ENCODE measurements at regions not wholly inside any gene's neighbourhood (a gene's known extent, or its start where the extent isn't known, plus 50 kb on each side); places are given as distances from the start of the nearest gene placed in this dataset.
"Not testable (repeated sequence)": the region's sequence is repeated elsewhere in the genome, so short reads cannot be mapped to it uniquely, and the experiment has no call there.

GRCh38 chr20:29085625-29086024, 2171.8 kb upstream of the DEFB115 start:
- no peaks in the 10 kb centered on the region for H3K36me3 Mint-ChIP-seq (ENCODE audit: low read depth)
- peaks cover 82% of the 10 kb centered on the region for H3K9me3 Mint-ChIP-seq
- DNase-seq = no peak
- H3K4me3 Mint-ChIP-seq = no peak overlapping the region
- H3K4me1 Mint-ChIP-seq = no peaks in the 10 kb centered on the region
- H3K27ac Mint-ChIP-seq = no peak overlapping the region
- no peak for TF ChIP-seq CTCF (IDR thresholded peaks at IDR 0.05)
- no peaks in the 10 kb centered on the region for H3K27me3 Mint-ChIP-seq (ENCODE audit: low read depth, poor library complexity)

DNA sequence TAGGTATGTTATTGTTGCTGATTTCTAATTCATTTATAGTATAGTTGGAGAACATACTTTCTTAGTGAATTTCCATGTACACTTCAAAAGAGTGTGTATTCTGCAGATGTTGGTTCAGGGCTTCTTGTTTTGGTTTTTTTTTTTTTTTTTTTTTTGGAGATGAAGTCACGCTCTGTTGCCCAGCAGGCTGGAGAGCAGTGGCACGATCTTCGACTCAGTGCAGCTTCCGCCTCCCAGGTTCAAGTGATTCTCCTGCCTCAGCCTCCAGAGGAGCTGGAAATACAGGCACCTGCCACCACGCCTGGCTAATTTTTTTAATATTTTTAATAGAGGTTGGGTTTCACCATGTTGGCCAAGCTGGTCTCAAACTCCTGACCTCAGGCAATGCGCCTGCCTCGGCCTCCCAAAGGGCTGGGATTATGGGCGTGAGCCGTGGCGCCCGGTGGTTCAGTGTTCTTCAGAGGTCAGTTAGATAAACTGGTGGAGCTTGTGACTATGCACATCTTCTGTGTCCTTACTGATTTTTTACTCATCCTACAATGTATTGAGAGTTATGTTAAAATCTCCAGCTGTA, 2171.2 kb upstream of the DEFB115 start:
- H3K27ac Mint-ChIP-seq; H3K4me1 Mint-ChIP-seq; H3K4me3 Mint-ChIP-seq; H3K36me3 Mint-ChIP-seq (ENCODE audit: low read depth); DNase-seq; H3K27me3 Mint-ChIP-seq (ENCODE audit: low read depth, poor library complexity): not testable (repeated sequence)
- H3K9me3 Mint-ChIP-seq = peaks cover 86% of the 10 kb centered on the region

DNA sequence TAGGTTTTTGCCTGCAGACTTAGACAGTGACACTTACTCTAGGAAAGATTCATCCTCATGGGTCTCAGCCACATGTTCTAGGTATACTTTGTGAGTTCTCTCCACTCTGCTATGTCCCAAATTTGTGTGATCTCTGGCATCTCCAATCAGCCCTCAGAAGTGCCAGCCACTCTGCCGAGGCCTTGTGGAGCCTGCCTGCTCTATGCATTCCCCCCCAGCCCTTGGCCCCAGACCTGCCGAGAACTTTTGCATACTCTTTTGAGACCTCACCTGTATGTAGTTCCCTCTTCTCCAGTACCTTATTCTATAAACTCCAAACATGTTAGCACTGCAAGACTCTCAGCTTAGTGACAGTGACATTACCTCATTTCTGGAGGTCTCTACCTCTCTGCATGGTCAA, 2170.5 kb upstream of the DEFB115 start:
- Mint-ChIP-seq H3K36me3 (ENCODE audit: low read depth) (no peaks in the 10 kb centered on the region), H3K4me3 (no peak overlapping the region), H3K4me1 (no peaks in the 10 kb centered on the region), H3K27ac (no peak overlapping the region), H3K9me3 (peaks cover 82% of the 10 kb centered on the region), H3K27me3 (ENCODE audit: low read depth, poor library complexity) (no peaks in the 10 kb centered on the region)
- TF ChIP-seq CTCF (IDR thresholded peaks at IDR 0.05) = no peak
- no peak for DNase-seq

- H3K4me1 Mint-ChIP-seq = not testable (repeated sequence)
Measured at GRCh38 chr20:29087887-29088286, 2169.6 kb upstream of the DEFB115 start.

DNA sequence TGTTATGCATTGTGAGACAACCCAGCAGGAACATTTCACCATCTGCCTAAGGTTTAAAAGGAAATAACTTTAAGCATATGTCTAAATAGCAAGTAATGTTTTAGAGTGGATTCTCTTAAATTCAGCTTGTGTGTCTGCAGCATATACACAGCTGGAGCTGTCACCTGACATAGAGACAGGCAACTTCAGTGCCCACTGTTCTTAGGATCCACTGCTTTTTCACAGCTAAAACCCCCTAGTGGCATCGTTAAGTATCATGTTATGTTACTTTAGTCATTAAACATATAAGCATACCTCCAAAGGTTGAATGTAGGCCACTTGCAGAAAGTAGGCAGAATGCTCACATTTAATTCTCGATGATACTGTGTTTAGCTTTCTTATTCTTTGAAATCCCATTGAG, 2169.0 kb upstream of the DEFB115 start:
- H3K4me1 Mint-ChIP-seq; H3K4me3 Mint-ChIP-seq; H3K27me3 Mint-ChIP-seq (ENCODE audit: low read depth, poor library complexity); H3K36me3 Mint-ChIP-seq (ENCODE audit: low read depth); H3K27ac Mint-ChIP-seq; DNase-seq: not testable (repeated sequence)
- peaks cover 80% of the 10 kb centered on the region for H3K9me3 Mint-ChIP-seq

More at GRCh38 chr20:29087887-29088286, 2169.6 kb upstream of the DEFB115 start:
- not testable (repeated sequence) for H3K36me3 Mint-ChIP-seq (ENCODE audit: low read depth); H3K27ac Mint-ChIP-seq; H3K27me3 Mint-ChIP-seq (ENCODE audit: low read depth, poor library complexity); H3K4me3 Mint-ChIP-seq; DNase-seq
- H3K9me3 Mint-ChIP-seq = peaks cover 80% of the 10 kb centered on the region

DNA sequence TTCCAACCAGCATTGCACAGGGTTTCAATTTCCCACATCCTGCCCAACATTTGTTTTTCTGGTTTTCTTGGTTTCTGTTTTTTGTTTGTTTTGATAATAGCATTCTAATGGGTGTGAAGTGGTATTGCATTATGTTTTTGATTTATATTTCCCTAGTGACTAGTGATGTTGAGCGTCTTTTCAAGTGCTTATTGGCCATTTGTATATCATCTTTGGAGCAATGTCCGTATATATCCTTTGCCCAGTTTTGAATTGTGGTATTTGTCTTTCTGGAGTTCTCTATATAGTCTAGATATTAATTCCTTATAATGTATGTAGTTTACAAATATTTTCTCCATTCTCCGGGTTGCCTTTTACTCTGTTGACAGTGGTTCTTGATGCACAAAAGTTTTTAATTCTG, 2168.1 kb upstream of the DEFB115 start:
- H3K4me3 Mint-ChIP-seq; H3K4me1 Mint-ChIP-seq; DNase-seq; H3K36me3 Mint-ChIP-seq (ENCODE audit: low read depth); H3K27me3 Mint-ChIP-seq (ENCODE audit: low read depth, poor library complexity); H3K27ac Mint-ChIP-seq: not testable (repeated sequence)
- peaks cover 77% of the 10 kb centered on the region for H3K9me3 Mint-ChIP-seq

DNA sequence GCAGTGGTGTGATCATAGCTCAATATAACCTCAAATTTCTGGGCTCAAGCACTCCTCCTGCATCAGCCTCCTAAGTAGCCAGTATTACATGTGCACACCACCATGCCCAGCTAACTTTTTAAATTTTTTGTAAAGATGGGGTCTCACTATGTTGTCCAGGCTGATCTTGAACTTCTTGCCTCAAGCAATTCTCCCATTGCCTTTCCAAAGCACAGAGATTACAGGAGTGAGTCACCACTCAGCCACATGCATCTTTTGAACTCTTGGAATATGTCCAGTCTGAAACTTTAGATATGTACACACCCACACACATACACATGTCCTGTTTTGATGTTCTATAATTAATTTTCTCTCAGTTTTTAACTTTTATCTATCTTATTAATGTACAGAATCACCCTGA, 2163.5 kb upstream of the DEFB115 start:
- peaks cover 66% of the 10 kb centered on the region for H3K9me3 Mint-ChIP-seq
- not testable (repeated sequence) for DNase-seq; H3K27ac Mint-ChIP-seq; H3K4me1 Mint-ChIP-seq; H3K36me3 Mint-ChIP-seq (ENCODE audit: low read depth); H3K4me3 Mint-ChIP-seq; H3K27me3 Mint-ChIP-seq (ENCODE audit: low read depth, poor library complexity)

GRCh38 chr20:29096695-29097094, 2160.8 kb upstream of the DEFB115 start:
- not testable (repeated sequence) for H3K4me3 Mint-ChIP-seq

GRCh38 chr20:29107884-29108283, 2149.6 kb upstream of the DEFB115 start:
- H3K27me3 Mint-ChIP-seq (ENCODE audit: low read depth, poor library complexity); H3K36me3 Mint-ChIP-seq (ENCODE audit: low read depth); H3K4me3 Mint-ChIP-seq; H3K4me1 Mint-ChIP-seq; DNase-seq; H3K27ac Mint-ChIP-seq: not testable (repeated sequence)
- peaks cover 74% of the 10 kb centered on the region for H3K9me3 Mint-ChIP-seq

More at GRCh38 chr20:29096695-29097094, 2160.8 kb upstream of the DEFB115 start:
- not testable (repeated sequence) for DNase-seq; H3K4me1 Mint-ChIP-seq; H3K27ac Mint-ChIP-seq; H3K36me3 Mint-ChIP-seq (ENCODE audit: low read depth); H3K27me3 Mint-ChIP-seq (ENCODE audit: low read depth, poor library complexity)
- H3K9me3 Mint-ChIP-seq = peaks cover 58% of the 10 kb centered on the region

DNA sequence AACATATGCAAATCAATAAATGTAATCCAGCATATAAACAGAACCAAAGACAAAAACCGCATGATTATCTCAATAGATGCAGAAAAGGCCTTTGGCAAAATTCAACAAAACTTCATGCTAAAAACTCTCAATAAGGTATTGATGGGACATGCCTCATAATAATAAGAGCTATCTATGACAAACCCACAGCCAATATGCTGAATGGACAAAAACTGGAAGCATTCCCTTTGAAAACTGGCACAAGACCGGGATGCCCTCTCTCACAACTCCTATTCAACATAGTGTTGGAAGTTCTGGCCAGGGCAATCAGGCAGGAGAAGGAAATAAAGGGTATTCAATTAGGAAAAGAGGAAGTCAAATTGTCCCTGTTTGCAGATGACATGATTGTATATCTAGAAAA, 2148.1 kb upstream of the DEFB115 start:
- H3K27me3 Mint-ChIP-seq (ENCODE audit: low read depth, poor library complexity); H3K4me1 Mint-ChIP-seq; H3K4me3 Mint-ChIP-seq; H3K36me3 Mint-ChIP-seq (ENCODE audit: low read depth); DNase-seq; H3K27ac Mint-ChIP-seq: not testable (repeated sequence)
- H3K9me3 Mint-ChIP-seq = peaks cover 83% of the 10 kb centered on the region

GRCh38 chr20:29115097-29115496, 2142.4 kb upstream of the DEFB115 start:
- H3K36me3 Mint-ChIP-seq (ENCODE audit: low read depth); H3K4me1 Mint-ChIP-seq; DNase-seq; H3K4me3 Mint-ChIP-seq; H3K27me3 Mint-ChIP-seq (ENCODE audit: low read depth, poor library complexity); H3K27ac Mint-ChIP-seq: not testable (repeated sequence)
- peaks cover 97% of the 10 kb centered on the region for H3K9me3 Mint-ChIP-seq
